Astrocyte of the spinal cord (primary cell): ENCODE measurements at regions not wholly inside any gene's neighbourhood (a gene's known extent, or its start where the extent isn't known, plus 50 kb on each side); places are given as distances from the start of the nearest gene placed in this dataset.

Experiments used
- DNase-seq: peaks from one replicate; pipeline ENCODE4 v3.0.0; 2011; ENCODE audit warnings: low read depth, low spot score
- H3K4me3 ChIP-seq: 2 replicates; pipeline ENCODE4 v1.5.1; 2011; ENCODE audit warnings: low read depth, mild to moderate bottlenecking, low read length, moderate library complexity
- CTCF ChIP-seq: IDR thresholded peaks from 2 replicates; pipeline ENCODE4 v1.5.1; 2012; ENCODE audit warnings: low read depth, mild to moderate bottlenecking, low read length, inconsistent platforms
- in situ Hi-C: cut with HindIII; loops from 2 replicates; pipeline ENCODE4 v1.10.0; 2017; ENCODE audit warnings: low sequenced_read_pairs

- in situ Hi-C loops = no loop called here
Observed at GRCh38 chr1:10910681-10911489, 101.6 kb upstream of the TARDBP start.

GRCh38 chr1:10911490-10912166 lies 100.8 kb upstream of the TARDBP start:
- in situ Hi-C loops = no loop called here
- DNase-seq = no peak
- no peak overlapping the region for H3K4me3 ChIP-seq
- no peak for TF ChIP-seq CTCF

More at GRCh38 chr1:10910681-10911489, 101.6 kb upstream of the TARDBP start:
- no peak for TF ChIP-seq CTCF
- DNase-seq = no peak
- H3K4me3 ChIP-seq = no peak overlapping the region

DNA sequence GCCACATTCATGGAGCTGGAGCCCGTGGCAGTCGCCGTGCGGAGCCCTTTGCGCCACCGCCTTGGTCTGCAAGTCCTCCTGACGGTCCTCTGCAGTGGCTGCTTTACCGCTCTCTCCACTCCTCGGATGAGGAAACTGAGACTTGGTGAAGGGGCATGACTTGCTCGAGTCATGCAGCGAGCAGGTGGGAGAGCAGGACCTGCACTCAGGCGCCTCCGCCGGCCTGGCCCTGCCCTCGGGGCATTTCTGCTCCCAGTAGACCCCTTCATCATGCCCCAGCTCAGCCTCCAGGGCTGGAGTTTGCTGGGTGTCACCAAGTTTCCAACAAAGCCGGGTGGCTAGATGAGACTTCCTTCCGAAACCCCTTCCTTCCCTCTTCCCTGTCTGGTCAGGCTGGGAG lies 100.0 kb upstream of the TARDBP start:
- TF ChIP-seq CTCF = no peak
- in situ Hi-C loops = no loop called here
- no peak for DNase-seq
- H3K4me3 ChIP-seq = no peak overlapping the region

DNA sequence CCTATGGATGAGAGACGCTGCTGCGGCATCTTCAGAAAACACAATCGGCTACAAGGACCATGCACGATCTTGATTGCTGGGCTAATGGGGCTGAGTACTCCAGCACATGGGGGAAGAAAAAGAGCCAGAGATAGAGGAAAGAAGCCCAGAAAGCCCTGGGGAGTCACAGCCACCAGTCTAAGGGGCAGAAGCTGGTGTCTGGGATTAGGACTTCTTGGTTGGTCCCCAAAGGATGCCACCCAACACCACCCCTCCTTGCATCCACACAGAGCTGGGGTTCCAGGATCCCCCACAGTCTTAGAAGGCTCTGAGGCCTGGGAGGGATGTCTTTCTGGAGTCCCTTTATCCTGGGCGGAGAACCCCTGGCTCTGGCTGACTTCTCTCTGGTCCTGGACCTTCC lies 98.4 kb upstream of the TARDBP start:
- in situ Hi-C loops = no loop called here

DNA sequence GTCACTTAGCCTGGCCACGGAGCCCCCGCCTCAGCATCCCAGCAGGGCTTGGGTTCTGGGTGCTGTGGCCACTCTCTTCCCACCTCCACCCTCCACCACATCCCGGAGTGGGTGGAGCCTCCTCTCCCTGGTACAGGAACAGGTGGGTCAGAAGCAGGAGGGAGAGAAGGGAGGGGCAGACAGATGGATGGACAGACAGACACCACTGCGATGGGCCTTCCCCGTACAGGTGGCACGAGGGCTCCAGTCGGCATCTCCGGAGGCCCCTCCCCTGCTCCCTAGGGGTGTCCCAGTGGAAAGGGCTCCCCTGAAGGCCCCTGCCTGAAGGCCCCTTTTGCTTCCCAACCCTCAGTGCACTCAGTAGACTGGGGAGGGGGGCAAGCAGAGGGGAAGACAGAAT lies 96.9 kb upstream of the TARDBP start:
- in situ Hi-C loops = no loop called here
- H3K4me3 ChIP-seq = no peak overlapping the region
- no peak for TF ChIP-seq CTCF
- no peak for DNase-seq

More for the DNA sequence above, 98.4 kb upstream of the TARDBP start:
- H3K4me3 ChIP-seq = no peak overlapping the region
- DNase-seq = no peak
- TF ChIP-seq CTCF = no peak

- H3K4me3 ChIP-seq = no peak overlapping the region
- no peak for TF ChIP-seq CTCF
- in situ Hi-C loops = no loop called here
- DNase-seq = no peak
Observed at GRCh38 chr1:10916311-10916710, 96.1 kb upstream of the TARDBP start.
